GM19468 (cell line): ENCODE measurements at regions not wholly inside any gene's neighbourhood (a gene's known extent, or its start where the extent isn't known, plus 50 kb on each side); places are given as distances from the start of the nearest gene placed in this dataset.
A peak's percentile ranks its signal among the peaks of the same experiment; 100 is the strongest.

Experiments used
- ATAC-seq: cut with Tn5 transposase; IDR thresholded peaks from one replicate; pipeline ENCODE4 v1.9.1; 2021; ENCODE audit warnings: mild to moderate bottlenecking, moderate library complexity, moderate number of reproducible peaks; ENCODE audit not compliant: unreplicated experiment; ENCODE audit errors: extremely low read depth

DNA sequence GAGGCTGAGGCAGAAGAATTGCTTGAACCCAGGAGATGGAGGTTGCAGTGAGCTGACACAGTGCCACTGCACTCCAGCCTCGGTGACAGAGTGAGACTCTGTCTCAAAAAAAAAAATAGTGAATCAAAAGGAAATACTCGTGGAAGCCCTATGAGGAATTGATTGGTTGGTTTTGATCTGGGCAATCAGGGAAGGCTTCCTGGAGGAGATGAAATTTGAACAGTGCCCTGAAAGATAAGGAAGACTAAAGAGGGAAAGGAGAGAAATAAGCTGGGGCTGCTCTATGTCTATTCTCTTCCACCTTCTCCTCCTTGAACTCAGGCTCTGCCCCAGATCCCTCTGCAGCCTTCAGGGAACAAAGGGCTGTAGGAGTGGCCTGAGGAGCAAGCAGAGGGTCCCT, 54.1 kb downstream of the IRF2BPL start:
- no peak for ATAC-seq

DNA sequence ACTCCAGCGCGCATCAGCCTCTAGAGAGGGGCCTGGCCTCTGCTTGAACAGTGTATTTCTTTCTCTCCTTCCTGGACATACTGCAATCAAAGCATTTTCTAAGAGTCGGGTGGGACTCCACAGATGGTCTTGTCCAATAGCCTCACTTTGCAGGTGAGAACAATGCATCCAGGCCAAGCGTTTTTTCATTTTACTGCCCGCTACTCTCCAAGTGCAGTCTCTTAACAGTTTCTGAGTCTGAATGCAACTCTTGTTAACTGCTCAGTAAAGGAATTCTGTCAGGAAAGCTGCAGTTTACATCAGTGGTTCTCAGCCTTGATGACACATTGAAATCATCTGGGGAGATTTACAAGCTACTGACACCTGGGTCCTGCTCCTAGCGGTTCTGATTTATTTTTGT, 57.0 kb downstream of the IRF2BPL start:
- no peak for ATAC-seq

- no peak for ATAC-seq
These were observed 59.9 kb downstream of the IRF2BPL start for GRCh38 chr14:76968621-76969063.

DNA sequence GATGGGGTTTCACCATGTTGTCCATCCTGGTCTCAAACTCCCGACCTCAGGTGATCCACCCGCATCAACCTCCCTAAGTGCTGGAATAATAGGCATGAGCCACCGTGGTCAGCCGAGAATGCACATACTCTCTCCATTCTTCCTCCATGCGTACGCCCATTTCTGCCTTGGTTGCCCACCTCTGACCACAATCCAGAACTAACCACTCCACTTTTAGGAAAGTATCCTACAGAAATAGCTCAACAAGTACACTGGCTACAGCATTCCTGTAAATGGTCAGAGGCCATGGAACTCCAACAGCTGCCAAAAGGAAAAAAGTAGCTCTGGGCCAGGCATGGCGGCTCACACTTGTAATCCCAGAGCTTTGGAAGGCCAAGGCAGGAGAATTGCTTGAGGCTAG, 60.7 kb downstream of the IRF2BPL start:
- ATAC-seq, result no peak

DNA sequence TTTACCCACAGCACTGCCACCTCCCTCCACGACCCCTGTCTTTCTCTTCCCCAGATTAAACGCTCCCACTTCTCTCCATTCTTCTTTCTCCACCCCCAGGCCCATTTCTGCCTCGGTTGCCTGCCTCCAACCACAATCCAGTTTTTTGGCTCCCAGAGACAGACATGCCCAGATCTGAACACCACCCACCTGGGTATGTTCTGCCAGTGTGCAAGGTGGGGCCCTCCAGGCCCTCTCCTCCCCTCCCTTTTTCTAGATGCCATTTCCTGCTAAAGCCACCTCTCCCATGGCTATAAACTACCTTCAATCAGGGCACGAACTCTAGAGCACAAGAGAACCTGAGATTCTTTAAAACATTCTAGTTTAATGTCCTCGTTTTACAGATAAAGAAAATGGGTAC, 63.3 kb downstream of the IRF2BPL start:
- ATAC-seq, result no peak

- ATAC-seq, result no peak
These were observed 63.8 kb downstream of the IRF2BPL start for GRCh38 chr14:76964695-76965094.

DNA sequence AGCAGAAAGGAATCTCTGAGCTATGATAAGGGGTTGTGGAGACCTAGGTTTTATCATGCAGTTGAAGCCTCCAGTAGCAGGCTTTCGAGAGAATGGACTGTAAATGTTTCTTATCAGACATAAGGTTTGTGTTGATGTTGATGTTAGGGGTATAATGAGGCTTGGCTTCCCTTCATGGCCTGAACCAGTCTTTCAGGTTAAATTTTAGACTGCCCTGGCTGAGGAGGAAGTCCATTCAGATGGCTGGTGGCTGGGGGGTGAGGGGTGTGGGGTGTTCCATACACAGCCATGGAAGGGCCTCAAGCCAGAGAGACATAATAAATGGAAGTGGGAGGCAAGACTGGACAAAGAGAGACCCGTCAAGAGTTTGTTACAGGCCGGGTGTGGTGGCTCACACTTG, 65.1 kb downstream of the IRF2BPL start:
- ATAC-seq, result no peak

- ATAC-seq, result no peak
These were observed 66.2 kb downstream of the IRF2BPL start for GRCh38 chr14:76962303-76962660.

- peak; percentile 45 for ATAC-seq
These were observed 66.7 kb downstream of the IRF2BPL start for GRCh38 chr14:76961631-76962302.

- ATAC-seq, result peak; percentile 8
These were observed 69.4 kb downstream of the IRF2BPL start for GRCh38 chr14:76958980-76959710.

GRCh38 chr14:76958020-76958979, 70.2 kb downstream of the IRF2BPL start:
- no peak for ATAC-seq

- ATAC-seq, result no peak
These were observed 71.2 kb downstream of the IRF2BPL start for GRCh38 chr14:76957224-76957891.

- ATAC-seq, result no peak
These were observed 72.0 kb downstream of the IRF2BPL start for GRCh38 chr14:76956316-76957090.

DNA sequence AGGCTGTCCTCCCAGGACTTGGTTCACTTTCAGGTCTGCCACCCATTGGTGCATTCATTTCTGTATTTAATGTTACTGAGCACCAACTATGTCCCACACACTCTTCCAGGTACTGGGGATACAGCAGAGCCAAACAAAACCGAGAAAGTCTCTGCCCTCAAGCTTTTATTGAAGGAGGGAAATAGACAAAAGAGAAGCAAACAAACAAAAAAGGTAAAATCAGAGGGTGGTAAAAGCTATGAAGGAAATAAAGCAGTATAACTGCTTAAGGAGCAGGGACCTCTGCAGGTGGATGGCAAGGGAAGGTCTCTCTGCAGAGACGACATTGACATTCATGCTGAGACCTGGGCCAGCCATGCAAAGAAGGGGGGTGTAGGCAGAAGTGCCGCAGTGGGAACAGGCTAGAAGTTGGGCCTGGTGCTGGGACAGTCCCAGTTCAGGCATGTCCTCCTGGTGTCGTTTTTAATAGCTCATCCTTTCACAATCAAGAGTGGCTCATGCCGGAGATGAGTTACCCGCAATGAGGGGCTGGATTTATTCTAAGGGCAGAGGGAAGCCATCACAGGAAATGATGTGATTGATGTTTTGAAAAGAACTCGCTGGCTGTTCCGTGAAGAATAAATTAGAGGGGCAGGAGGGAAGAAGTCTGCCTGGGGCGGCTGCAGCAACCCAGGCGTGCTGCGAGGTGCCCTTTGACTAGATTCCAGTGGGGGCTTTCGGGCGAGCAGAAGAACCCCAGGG, 72.8 kb downstream of the IRF2BPL start:
- no peak for ATAC-seq

GRCh38 chr14:76954394-76955190, 73.9 kb downstream of the IRF2BPL start:
- no peak for ATAC-seq

- ATAC-seq, result no peak
These were observed 75.1 kb downstream of the IRF2BPL start for GRCh38 chr14:76953311-76953945.

DNA sequence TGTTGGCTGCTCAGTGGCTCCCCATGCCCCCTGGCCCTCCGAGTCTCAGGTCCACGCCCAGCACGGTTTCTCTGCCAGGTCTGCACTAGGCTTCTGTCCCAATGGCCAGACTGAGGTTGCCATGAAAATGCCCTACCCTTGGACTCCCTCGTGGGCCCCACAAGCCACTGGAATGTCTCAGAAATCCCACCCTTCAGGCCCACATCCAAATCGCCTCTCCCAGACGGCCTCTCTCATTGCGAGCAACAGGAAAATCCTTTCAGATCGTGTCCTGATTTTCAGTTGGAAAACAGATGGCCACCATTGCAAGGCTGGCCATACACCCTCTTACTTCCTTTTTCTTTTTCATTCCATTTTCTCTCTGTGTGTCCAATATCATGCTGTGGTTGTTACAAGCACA, 77.3 kb downstream of the IRF2BPL start:
- no peak for ATAC-seq
